Colonic mucosa (tissue), 4 donors: ENCODE measurements at regions not wholly inside any gene's neighbourhood (a gene's known extent, or its start where the extent isn't known, plus 50 kb on each side); places are given as distances from the start of the nearest gene placed in this dataset.

Source experiments
- DNase-seq: peaks from one replicate; pipeline ENCODE4 v3.0.0-alpha.2; 2020
- H3K27ac ChIP-seq: fragments of 200-600 bp; one replicate; pipeline ENCODE4 v1.8.0; 2021
- H3K27me3 ChIP-seq: fragments of 200-600 bp; one replicate; pipeline ENCODE4 v1.8.0; 2021
- H3K36me3 ChIP-seq: fragments of 200-600 bp; one replicate; pipeline ENCODE4 v1.8.0; 2021
- H3K4me1 ChIP-seq: fragments of 200-600 bp; one replicate; pipeline ENCODE4 v1.8.0; 2021; ENCODE audit warnings: mild to moderate bottlenecking
- H3K4me3 ChIP-seq: fragments of 200-600 bp; one replicate; pipeline ENCODE4 v1.8.0; 2021
- H3K9ac ChIP-seq, 2 donors: one replicate each; pipeline ENCODE4 v1.7.0; 2013; ENCODE audit warnings: control low read depth in 2 of 2, low read depth in 2 of 2, low read length in 2 of 2
- H3K9me3 ChIP-seq: fragments of 200-600 bp; one replicate; pipeline ENCODE4 v1.8.0; 2021
- intact Hi-C: fragments of 100-400 bp; cut with DNase I; formaldehyde crosslinking; loops from one replicate; pipeline ENCODE4 v1.14.1; 2022
- TF ChIP-seq, protein P1 (sequence below): fragments of 200-600 bp; IDR thresholded peaks from one replicate; pipeline ENCODE4 v1.8.0; 2022; ENCODE audit warnings: antibody characterized with exemption, mild to moderate bottlenecking
- donor health status: healthy.
- donor health status: DM: no; HTN: no; CAD: no.
- donor health status: DM: no; HTN: no; CAD: no.

GRCh38 chr2:67243919-67244318, 153.2 kb upstream of the ETAA1 start:
- Histone ChIP-seq H3K4me1 (no peaks in the 10 kb centered on the region), H3K9me3 (no peaks in the 10 kb centered on the region), H3K4me3 (no peak overlapping the region), H3K27me3 (no peaks in the 10 kb centered on the region), H3K9ac (no peak overlapping the region), H3K27ac (no peak overlapping the region), H3K36me3 (no peaks in the 10 kb centered on the region)
- no peak for DNase-seq
- TF ChIP-seq, protein P1, sequence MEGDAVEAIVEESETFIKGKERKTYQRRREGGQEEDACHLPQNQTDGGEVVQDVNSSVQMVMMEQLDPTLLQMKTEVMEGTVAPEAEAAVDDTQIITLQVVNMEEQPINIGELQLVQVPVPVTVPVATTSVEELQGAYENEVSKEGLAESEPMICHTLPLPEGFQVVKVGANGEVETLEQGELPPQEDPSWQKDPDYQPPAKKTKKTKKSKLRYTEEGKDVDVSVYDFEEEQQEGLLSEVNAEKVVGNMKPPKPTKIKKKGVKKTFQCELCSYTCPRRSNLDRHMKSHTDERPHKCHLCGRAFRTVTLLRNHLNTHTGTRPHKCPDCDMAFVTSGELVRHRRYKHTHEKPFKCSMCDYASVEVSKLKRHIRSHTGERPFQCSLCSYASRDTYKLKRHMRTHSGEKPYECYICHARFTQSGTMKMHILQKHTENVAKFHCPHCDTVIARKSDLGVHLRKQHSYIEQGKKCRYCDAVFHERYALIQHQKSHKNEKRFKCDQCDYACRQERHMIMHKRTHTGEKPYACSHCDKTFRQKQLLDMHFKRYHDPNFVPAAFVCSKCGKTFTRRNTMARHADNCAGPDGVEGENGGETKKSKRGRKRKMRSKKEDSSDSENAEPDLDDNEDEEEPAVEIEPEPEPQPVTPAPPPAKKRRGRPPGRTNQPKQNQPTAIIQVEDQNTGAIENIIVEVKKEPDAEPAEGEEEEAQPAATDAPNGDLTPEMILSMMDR: no peak
- intact Hi-C loops: no loop called here

DNA sequence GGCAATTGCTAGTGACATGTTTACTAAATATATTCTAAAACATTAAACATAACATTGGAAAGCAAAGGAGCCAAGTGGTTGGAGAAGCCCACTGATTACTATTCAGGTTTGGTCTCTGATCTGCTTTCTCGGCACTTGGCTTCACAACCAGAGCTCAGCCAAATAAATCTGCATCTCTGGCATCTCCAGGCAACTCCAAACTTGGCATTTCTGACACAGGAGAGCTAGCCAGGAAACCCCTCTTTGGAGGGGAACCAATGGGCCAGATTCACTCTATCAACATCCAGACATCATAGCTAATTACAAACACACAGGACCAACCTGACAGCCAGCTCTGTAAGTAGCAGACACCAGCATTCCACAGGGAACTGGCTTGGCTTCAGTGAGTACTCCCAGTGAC, 150.3 kb upstream of the ETAA1 start:
- H3K36me3 ChIP-seq: no peaks in the 10 kb centered on the region
- intact Hi-C loops: no loop called here
- no peaks in the 10 kb centered on the region for H3K4me1 ChIP-seq
- DNase-seq: no peak
- H3K9me3 ChIP-seq: no peaks in the 10 kb centered on the region
- TF ChIP-seq, protein P1: no peak
- H3K9ac ChIP-seq: no peak overlapping the region
- H3K4me3 ChIP-seq: no peak overlapping the region
- H3K27ac ChIP-seq: no peak overlapping the region
- no peaks in the 10 kb centered on the region for H3K27me3 ChIP-seq

GRCh38 chr2:67251741-67252140, 145.4 kb upstream of the ETAA1 start:
- no peak overlapping the region for H3K9ac ChIP-seq
- no peaks in the 10 kb centered on the region for H3K36me3 ChIP-seq
- no peak overlapping the region for H3K27ac ChIP-seq
- no peaks in the 10 kb centered on the region for H3K4me1 ChIP-seq
- no peaks in the 10 kb centered on the region for H3K27me3 ChIP-seq
- H3K4me3 ChIP-seq: no peak overlapping the region
- no peaks in the 10 kb centered on the region for H3K9me3 ChIP-seq
- no peak for DNase-seq
- TF ChIP-seq, protein P1: no peak
- intact Hi-C loops: no loop called here

DNA sequence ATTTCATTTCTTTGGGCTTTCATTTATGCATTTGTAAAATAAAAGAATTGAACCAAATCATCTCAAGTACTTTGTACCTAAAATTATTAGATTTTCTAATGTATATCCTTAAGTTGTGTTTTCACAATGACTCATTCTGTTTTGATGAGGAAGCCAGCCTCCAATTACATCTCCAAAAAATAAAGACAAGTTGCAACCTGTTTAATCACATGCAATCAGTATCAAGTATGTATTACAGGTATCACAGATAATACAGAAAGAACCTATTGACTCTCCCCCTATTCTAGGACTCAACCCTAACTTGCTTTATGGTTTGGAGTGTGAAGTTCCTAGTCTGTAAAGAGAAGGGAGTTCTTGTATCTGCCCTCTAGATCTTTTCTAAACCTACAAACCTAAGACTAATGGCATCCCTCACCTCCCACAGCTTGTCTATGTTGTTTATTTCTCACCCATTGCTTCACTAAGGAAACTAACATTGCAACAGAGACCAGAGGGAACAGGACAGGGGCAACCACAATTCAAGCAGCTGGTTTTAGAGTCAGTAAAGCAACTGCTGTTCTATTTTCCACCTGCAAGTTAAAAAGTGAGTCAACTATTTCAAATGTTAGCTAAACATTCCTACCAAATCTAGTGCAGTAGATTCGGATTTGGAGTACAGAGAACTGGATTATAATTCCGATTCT, 141.1 kb upstream of the ETAA1 start:
- no peak overlapping the region for H3K4me3 ChIP-seq
- no peaks in the 10 kb centered on the region for H3K36me3 ChIP-seq
- TF ChIP-seq, protein P1: no peak
- no peaks in the 10 kb centered on the region for H3K27me3 ChIP-seq
- no peak overlapping the region for H3K9ac ChIP-seq
- H3K27ac ChIP-seq: no peak overlapping the region
- H3K9me3 ChIP-seq: no peaks in the 10 kb centered on the region
- intact Hi-C loops: no loop called here
- no peaks in the 10 kb centered on the region for H3K4me1 ChIP-seq
- no peak for DNase-seq

- Histone ChIP-seq H3K4me3 (no peak overlapping the region), H3K9ac (no peak overlapping the region), H3K36me3 (no peaks in the 10 kb centered on the region), H3K9me3 (no peaks in the 10 kb centered on the region), H3K27me3 (no peaks in the 10 kb centered on the region), H3K4me1 (no peaks in the 10 kb centered on the region), H3K27ac (no peak overlapping the region)
- intact Hi-C loops: no loop called here
- no peak for DNase-seq
- TF ChIP-seq, protein P1: no peak
Observed at GRCh38 chr2:67256892-67257291, 140.2 kb upstream of the ETAA1 start.
